ENCODE measurements at regions not wholly inside any gene's neighbourhood (a gene's known extent, or its start where the extent isn't known, plus 50 kb on each side); places are given as distances from the start of the nearest gene placed in this dataset.

GRCh38 chr6:15861486-15861885, 198.7 kb upstream of the DTNBP1 start:
- H3K27me3 ChIP-seq (ENCODE audit: low read depth, low read length) = no peaks in the 10 kb centered on the region
- H2AFZ ChIP-seq (ENCODE audit: low read depth, low read length) = no peak overlapping the region
- H3K4me1 ChIP-seq (ENCODE audit: low read length) = no peaks in the 10 kb centered on the region
- H3K36me3 ChIP-seq (replicated peaks; ENCODE audit: low read depth, low read length) = no peaks in the 10 kb centered on the region
- H3K4me3 ChIP-seq (ENCODE audit: low read length) = no peak overlapping the region
- H4K20me1 ChIP-seq (ENCODE audit: insufficient read depth, low read length) = no peaks in the 10 kb centered on the region
- H3K9ac ChIP-seq (ENCODE audit: low read length) = no peak overlapping the region
- TF ChIP-seq EZH2phosphoT487 (IDR thresholded peaks at IDR 0.05; ENCODE audit: low read depth) (no peak), CTCF (IDR thresholded peaks at IDR 0.05; ENCODE audit: low read depth, low read length) (no peak)
- no peaks in the 10 kb centered on the region for H3K79me2 ChIP-seq (ENCODE audit: low read length)
- no peak overlapping the region for H3K27ac ChIP-seq (ENCODE audit: low read length)
- no peak overlapping the region for H3K4me2 ChIP-seq (ENCODE audit: low read length)
- no peaks in the 10 kb centered on the region for H3K9me3 ChIP-seq (ENCODE audit: insufficient read depth, low read length)

- H3K4me1 ChIP-seq (ENCODE audit: low read length) = peaks cover 9% of the 10 kb centered on the region
- no peaks in the 10 kb centered on the region for H3K79me2 ChIP-seq (ENCODE audit: low read length)
- no peaks in the 10 kb centered on the region for H3K27me3 ChIP-seq (ENCODE audit: low read depth, low read length)
- no peaks in the 10 kb centered on the region for H3K9me3 ChIP-seq (ENCODE audit: insufficient read depth, low read length)
- no peaks in the 10 kb centered on the region for H4K20me1 ChIP-seq (ENCODE audit: insufficient read depth, low read length)
- no peak overlapping the region for H2AFZ ChIP-seq (ENCODE audit: low read depth, low read length)
- no peaks in the 10 kb centered on the region for H3K36me3 ChIP-seq (replicated peaks; ENCODE audit: low read depth, low read length)
- no peak overlapping the region for H3K4me2 ChIP-seq (ENCODE audit: low read length)
- no peak for TF ChIP-seq CTCF (IDR thresholded peaks at IDR 0.05; ENCODE audit: low read depth, low read length)
- no peak for TF ChIP-seq EZH2phosphoT487 (IDR thresholded peaks at IDR 0.05; ENCODE audit: low read depth)
- H3K9ac ChIP-seq (ENCODE audit: low read length) = no peak overlapping the region
- no peak overlapping the region for H3K27ac ChIP-seq (ENCODE audit: low read length)
- no peak overlapping the region for H3K4me3 ChIP-seq (ENCODE audit: low read length)
Measured at GRCh38 chr6:15854826-15855710, 192.2 kb upstream of the DTNBP1 start.

- H3K4me2 ChIP-seq (ENCODE audit: low read length) = no peak overlapping the region
- no peaks in the 10 kb centered on the region for H3K79me2 ChIP-seq (ENCODE audit: low read length)
- H3K4me1 ChIP-seq (ENCODE audit: low read length) = peaks cover 10% of the 10 kb centered on the region
- no peak overlapping the region for H3K4me3 ChIP-seq (ENCODE audit: low read length)
- H3K27ac ChIP-seq (ENCODE audit: low read length) = no peak overlapping the region
- H4K20me1 ChIP-seq (ENCODE audit: insufficient read depth, low read length) = no peaks in the 10 kb centered on the region
- TF ChIP-seq EZH2phosphoT487 (IDR thresholded peaks at IDR 0.05; ENCODE audit: low read depth) (no peak), CTCF (IDR thresholded peaks at IDR 0.05; ENCODE audit: low read depth, low read length) (no peak)
- H3K9me3 ChIP-seq (ENCODE audit: insufficient read depth, low read length) = no peaks in the 10 kb centered on the region
- H2AFZ ChIP-seq (ENCODE audit: low read depth, low read length) = no peak overlapping the region
- H3K9ac ChIP-seq (ENCODE audit: low read length) = no peak overlapping the region
- H3K27me3 ChIP-seq (ENCODE audit: low read depth, low read length) = no peaks in the 10 kb centered on the region
- no peaks in the 10 kb centered on the region for H3K36me3 ChIP-seq (replicated peaks; ENCODE audit: low read depth, low read length)
Measured at GRCh38 chr6:15854378-15854777, 191.6 kb upstream of the DTNBP1 start.

DNA sequence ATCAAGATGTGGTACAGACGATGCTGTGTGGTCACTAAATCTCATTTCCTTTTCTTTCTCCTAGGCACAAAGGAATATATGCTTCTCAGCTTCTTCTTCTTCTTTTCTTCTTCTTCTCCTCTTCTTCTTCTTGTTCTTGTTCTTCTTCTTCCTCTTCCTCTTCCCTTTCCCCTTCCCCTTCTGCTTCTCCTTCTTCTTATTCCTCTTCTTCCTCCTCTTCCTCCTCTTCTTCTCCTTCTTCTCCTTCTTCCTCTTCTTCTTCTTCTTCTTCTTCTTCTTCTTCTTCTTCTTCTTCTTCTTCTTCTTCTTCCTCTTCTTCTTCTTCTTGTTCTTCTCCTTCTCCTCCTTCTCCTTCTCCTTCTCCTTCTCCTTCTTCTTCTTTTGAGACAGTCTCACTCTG, 190.4 kb upstream of the DTNBP1 start:
- H3K27me3 ChIP-seq (ENCODE audit: low read depth, low read length) = no peaks in the 10 kb centered on the region
- peaks cover 10% of the 10 kb centered on the region for H3K4me1 ChIP-seq (ENCODE audit: low read length)
- no peak for TF ChIP-seq CTCF (IDR thresholded peaks at IDR 0.05; ENCODE audit: low read depth, low read length)
- no peak for TF ChIP-seq EZH2phosphoT487 (IDR thresholded peaks at IDR 0.05; ENCODE audit: low read depth)
- no peaks in the 10 kb centered on the region for H3K9me3 ChIP-seq (ENCODE audit: insufficient read depth, low read length)
- H4K20me1 ChIP-seq (ENCODE audit: insufficient read depth, low read length) = no peaks in the 10 kb centered on the region
- no peak overlapping the region for H3K9ac ChIP-seq (ENCODE audit: low read length)
- no peak overlapping the region for H3K4me2 ChIP-seq (ENCODE audit: low read length)
- no peaks in the 10 kb centered on the region for H3K79me2 ChIP-seq (ENCODE audit: low read length)
- H3K36me3 ChIP-seq (replicated peaks; ENCODE audit: low read depth, low read length) = no peaks in the 10 kb centered on the region
- H2AFZ ChIP-seq (ENCODE audit: low read depth, low read length) = no peak overlapping the region
- H3K4me3 ChIP-seq (ENCODE audit: low read length) = no peak overlapping the region
- H3K27ac ChIP-seq (ENCODE audit: low read length) = no peak overlapping the region
